Amygdala (tissue), 56 donors: ENCODE measurements at regions not wholly inside any gene's neighbourhood (a gene's known extent, or its start where the extent isn't known, plus 50 kb on each side); places are given as distances from the start of the nearest gene placed in this dataset.
"Not testable (repeated sequence)": the region's sequence is repeated elsewhere in the genome, so short reads cannot be mapped to it uniquely, and the experiment has no call there.

Source experiments
- DNase-seq, 56 donors: peaks; one replicate each; lab custom pipeline; 2025; lab: John Stamatoyannopoulos, UW

DNA sequence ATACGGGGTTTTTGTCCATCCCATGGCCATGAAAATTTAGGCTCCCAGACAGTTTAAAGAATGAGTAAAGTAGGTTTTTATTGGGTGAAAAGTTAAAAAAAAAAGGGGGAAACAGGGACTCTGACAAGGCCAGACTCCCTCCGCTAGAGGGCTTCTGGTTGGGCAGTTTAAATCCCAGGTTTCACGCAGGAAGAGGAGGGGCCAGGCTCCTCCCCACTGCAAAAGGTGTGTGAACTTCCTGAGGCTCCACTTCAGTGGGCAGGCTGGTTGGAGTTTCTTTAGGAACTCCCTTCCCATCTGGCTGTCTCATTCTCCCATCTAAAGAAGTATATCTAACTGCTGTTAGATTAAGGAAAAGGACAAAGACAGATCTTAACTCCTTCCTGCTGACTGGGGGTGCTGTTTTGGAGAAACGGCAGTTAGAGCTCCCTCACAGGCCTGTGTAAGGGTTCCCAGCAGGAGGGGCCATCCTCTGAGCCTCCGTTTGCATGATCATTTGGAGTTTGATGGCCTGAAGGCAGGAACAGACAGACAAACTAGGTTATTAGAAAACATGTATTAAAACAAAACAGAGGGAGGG lies 1160.7 kb downstream of the CNTNAP5 start:
- no peak for DNase-seq

DNA sequence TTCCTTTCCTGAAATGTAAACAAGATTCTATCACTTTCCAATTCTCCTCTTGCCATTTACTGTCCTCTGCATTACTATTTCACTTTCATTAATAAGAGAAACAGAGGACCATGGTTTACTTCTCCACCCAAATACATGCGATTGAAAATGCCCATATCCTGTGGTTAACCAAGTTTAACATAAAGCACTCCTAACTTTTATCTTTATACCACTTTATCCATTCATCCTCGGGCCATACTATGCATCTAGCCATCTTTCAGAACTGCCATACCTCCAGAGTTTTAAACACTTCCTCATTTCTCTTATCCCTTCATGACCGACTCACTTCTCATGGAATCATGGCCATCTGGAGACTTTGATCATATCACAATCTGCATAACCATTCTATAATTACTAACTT lies 1182.3 kb downstream of the CNTNAP5 start:
- no peak for DNase-seq

DNA sequence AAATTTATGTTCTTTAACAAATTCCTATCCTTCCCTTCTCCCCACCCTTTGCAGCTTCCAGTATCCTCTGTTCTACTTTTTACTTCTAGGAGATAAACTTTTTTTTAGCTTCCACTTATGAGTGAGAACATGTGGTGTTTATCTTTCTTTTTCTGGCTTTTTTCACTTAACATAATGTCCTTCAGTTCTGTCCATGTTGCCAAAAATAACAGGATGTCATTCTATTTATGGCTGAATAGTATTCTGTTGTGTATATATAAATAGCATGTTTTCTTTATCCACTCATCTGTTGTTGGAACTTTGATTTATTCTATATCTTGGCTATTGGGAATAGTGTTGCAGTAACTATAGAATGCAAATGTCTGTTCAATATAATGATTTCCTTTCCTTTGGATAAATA lies 1191.2 kb downstream of the CNTNAP5 start:
- DNase-seq = no peak

DNA sequence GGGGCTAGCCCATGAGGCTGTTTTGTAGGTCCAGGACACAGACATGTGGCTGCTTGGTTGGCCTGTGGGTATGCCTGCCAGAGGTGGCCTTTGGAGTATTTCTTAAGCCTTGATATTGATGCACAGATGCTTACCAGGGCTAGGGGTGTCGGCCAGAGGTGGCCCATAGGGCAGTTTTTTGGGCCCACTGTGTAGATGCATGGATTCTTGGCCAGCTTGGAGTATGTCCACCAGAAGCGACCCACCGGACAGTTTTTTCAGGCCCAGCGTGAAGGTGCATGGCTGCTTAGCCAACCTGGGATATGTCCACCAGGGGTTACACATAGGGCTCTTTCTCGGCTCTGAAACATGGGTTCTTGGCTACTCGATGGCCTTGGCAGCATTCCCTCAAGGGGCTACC lies 1199.1 kb downstream of the CNTNAP5 start:
- no peak for DNase-seq

DNA sequence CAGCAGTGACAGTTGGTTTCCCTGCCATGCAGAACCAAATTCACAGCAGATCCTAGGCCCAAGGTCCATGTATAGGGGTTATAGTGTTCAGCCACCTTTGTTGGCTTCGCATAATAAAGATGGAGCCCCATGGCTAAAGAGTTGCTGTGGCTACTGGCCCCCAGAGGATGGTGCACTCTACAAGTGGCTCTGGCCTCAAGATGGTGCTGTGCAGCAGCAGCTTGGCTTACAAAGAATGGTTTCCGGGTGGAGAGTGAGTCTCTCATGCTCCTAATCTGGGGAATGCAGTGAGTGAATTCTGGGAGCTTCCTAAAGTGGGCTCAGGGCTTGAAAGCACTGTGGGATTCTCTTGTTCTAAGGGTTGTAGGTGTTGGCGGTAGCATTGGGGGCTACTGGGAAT lies 1199.7 kb downstream of the CNTNAP5 start:
- DNase-seq = no peak

DNA sequence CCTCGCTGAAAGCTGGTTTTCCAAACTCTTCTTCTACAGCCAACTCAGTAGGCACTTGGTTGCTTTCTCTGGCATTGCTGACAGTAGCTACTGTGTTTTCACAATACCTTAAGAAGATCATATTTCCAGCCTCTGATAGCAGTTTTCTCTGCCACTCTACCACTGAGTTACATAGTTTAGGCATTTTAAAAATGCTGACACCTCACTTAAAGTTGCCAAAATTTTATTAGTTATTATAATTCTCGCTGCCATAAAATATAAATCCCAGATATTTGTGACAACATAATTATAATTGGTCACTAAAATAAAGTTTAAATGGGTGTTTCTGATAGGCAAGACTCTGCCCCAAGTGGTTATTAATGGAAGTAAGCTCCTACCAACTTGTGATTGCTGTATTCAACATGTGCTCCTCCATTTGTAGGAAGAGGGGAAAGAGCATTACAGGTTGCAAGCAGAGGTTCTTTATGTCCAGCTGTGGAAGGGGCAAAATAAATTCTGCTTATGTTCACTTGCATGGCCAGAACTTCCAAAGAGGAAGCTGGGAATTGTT lies 1202.8 kb downstream of the CNTNAP5 start:
- no peak for DNase-seq

DNA sequence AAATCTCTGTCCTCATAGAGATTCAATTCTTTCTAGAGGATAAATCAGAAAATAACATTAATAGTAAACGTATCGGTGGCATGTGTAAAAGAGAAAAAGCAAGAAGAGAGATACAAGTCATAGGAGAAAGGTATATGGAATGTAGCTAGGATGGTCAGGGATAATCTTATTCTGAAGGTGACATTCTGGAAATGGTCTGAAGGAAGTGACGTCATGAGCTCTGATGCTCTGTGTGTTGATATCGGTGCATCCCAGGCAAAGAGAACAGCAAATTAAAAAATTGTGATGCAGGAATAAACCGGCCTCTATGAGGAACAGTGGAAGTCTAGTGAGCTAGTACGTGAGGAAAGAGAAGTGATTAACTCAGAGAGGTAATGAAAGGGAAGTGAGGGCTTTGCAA lies 1215.8 kb downstream of the CNTNAP5 start:
- no peak for DNase-seq

DNA sequence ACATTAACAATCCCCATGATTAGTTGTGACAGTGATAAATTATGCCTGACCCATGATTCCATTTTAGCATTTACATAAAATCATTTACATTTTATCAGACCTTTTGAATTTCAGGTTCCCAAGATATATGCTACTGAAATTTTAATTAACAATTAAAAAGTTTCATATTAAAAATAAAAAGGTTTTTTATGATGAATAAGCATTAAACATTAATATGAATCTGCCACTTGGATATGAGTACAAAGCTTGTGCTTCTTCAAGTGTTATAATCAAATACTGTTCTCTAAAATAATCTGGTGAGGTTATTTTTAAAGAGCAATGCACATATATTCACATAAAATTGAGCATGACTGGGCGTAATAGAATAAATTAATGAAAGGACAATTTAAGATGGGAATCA lies 1218.0 kb downstream of the CNTNAP5 start:
- DNase-seq = no peak

DNA sequence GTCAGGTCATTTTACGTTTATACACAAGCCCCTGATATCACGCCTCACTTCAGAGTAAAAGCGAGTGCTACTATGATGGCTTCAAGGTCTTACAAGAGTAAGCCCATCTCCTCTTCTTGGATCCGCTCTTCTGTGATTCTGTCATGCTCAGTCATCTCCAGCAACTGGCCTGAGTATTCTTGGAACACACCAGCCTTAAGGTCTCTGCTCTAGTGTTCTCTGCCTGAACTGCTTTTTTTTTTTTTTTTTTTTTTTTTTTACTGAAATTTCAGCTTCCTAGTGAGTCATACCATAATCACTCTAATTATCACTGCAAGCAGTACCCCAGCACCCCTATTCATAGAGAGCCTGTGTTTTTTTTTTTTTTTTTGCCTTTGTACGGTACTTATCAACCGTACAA lies 1228.9 kb downstream of the CNTNAP5 start:
- no peak for DNase-seq

DNA sequence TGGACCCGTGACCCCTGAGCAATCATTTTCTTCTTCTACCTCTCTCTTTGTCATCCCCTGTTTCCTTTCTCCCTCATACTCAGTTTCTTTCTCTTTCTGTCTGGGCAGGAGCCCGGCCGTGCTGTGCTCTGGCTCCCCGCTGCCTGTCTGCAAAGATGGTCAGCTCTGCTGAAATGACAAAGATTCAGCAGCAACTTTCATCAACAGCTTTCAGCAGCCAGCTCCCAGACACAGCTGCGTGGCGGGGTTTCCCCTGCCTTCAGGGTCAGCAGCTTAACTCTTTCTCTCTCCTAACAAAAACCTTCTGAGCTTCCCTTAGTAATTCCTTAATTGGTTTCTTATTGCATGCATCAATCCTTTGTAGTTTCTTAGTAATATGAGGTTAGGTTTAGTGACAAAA lies 1234.4 kb downstream of the CNTNAP5 start:
- no peak for DNase-seq

DNA sequence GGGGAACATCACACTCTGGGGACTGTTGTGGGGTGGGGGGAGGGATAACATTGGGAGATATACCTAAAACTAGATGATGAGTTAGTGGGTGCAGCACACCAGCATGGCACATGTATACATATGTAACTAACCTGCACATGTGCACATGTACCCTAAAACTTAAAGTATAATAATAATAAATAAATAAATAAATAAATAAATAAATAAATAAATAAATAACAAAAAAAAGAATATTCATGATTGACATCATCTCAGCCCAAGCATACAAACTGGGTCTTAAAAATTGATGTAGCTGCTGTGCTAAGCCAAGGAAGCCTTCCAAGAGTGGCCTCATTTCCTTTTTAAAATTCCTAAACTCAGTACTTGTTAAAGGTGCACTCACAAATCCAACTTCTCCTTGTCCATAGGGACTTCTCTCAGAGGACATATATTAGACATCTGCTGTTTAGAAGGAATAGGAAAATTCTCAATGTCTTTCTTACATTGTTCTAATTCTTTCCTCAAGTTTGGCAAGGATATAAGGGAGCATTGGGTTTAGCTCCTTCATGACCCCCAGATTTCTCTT lies 1235.4 kb downstream of the CNTNAP5 start:
- not testable (repeated sequence) for DNase-seq

DNA sequence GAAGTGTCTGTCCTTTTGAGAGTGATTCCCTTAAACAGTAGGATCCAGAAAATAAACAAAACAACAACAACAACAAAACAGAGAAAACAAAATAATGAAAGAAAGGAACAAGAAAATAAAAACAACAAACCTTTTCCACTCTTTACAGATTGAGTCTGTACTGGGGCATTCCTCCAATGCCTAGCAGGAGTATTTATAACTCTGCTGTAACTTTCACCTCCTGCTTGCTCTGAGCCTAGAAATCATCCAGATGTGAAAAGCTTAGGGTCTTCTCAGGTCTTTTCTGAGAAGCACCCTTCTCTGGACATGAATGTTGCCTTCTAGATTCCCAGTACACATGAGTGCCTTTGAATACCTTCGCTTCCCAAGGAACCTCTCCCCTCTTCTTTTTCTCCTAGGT lies 1239.4 kb downstream of the CNTNAP5 start:
- no peak for DNase-seq

DNA sequence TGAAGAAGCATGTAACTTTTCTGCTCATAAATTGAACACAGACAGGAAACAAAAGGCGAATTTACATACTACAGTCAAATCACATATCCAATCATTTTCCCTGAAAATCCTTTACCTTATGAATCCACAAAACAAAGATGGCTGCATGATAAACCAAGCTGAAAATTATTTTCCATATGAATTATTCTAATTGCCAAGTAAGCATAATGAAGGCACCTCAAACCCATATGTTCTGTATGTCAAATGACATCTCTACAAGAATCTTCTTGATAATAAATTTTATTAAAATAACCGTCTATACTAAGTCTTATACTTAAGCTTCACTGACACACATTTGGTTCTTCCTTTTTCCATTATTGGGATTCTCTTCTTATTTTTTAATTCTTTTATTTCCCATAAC lies 1242.6 kb downstream of the CNTNAP5 start:
- DNase-seq = no peak

DNA sequence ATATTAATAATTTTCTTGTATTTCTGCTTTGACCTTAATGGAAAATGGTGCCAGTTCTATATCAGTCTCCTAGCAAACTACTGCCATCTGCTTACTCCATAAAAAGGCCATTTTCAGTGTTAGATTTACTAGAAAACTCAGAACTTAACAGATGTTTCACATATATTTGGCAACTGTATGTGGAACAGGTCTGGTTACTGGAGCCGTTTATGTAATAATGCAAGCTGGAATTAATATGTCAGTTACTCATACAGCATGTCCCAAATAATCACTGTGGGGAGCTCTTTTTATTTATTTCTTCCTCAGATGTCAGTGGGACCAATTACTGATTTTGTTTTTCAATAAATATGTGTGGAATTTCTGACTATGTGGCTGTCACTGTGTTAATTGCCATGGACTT lies 1247.6 kb downstream of the CNTNAP5 start:
- no peak for DNase-seq

DNA sequence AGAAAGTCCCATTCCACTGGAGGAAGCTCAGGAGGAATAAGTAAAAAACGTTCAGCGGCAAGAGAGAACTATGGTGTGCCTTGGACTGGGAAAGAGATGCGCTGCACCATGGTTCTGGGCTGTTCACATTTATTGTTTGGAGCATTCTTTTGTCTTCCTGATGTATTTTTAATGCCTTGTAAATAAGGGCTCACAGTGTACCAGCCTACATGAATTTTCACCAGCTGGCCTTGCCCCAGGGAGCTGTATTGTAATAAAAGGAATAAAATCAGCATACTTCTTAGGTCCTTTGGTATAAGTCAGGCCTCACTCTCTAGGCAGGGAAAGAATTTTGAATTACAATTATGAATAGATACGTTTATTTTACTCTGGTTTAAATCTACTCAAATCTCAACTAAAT lies 1249.6 kb downstream of the CNTNAP5 start:
- no peak for DNase-seq

DNA sequence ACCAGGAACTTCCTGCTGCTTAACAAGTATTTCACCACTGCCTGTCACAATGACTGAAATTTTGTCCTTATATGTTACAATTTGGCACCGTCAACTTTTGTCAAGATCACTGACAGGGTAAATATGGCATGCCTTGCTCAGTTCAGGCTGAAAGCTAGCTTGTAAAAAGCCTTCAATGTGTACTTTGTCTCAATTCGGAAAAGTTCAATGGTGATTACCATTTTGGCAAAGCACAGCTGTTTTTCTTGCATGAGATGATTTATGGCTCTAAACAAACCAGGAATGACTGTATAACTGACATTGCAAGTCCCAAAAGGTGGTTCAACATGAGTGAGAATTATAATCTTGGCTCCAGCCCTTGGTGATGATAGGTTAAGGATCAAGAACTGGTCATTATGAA lies 1255.2 kb downstream of the CNTNAP5 start:
- DNase-seq = no peak

DNA sequence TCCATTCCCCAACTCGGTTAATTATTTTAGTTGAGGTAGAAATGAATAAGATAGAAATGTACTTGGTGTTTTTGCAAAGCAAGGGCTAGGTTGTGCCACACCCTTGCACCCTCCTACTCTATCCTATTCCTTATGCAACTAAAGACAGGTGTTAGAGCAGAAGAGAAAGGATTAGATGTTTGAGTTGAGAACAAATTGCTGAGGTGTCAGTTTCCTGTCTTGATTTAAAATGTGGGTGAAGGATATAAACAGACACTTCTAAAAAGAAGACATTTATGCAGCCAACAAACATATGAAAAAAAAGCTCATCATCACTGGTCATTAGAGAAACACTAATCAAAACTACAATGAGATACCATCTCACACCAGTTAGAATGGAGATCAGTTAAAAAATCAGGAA lies 1256.2 kb downstream of the CNTNAP5 start:
- no peak for DNase-seq

DNA sequence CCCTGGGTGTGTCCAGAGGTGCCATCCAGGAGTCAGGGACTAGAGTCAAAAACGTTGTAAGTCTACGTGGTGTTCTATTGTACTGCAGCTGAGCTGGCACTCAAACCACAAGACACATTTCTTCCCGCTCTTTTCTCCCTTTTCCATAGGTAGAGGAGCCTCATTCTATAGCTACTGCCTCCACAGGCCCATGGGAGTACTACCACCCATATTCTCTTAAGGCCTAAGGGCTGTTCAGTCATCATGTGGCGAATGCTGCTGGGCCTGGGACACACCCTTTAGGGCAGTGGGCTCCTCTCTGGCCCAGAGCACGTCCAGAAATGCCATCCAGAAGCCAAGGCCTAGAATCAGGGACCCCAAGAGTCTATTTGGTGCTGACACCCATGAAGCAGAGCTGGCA lies 1271.7 kb downstream of the CNTNAP5 start:
- no peak for DNase-seq

DNA sequence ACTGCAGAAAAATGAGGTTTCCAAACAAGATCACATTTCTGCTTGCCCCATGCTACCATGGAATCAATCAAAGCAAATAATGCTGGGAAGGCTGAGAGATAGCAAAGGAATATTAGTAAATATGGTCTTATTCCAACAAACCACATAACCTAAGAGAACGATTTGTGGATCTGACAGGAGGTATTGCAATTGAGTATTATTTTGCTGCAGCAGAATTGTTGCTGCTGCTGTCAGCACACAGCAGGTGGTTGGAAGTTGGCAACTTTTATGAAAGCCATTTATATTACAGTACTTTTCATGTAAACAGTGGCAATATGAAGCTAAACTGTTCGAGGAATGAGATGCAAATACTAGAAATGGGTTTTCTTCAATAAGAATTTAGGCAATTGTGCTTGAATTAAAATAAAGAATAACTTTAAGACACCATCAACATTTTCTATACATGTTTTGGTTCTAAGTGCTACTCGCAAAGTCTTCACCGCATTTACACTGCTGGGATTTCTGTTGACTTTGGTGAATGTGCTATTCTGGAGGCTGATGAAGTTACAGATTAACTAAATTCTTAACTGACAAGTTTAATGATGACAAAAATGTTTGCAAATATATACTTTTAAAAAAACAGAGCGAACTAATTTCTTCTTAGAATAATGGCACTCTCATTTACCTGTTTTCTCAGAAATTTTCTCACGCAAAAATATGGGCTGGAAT lies 1285.7 kb downstream of the CNTNAP5 start:
- DNase-seq = no peak

DNA sequence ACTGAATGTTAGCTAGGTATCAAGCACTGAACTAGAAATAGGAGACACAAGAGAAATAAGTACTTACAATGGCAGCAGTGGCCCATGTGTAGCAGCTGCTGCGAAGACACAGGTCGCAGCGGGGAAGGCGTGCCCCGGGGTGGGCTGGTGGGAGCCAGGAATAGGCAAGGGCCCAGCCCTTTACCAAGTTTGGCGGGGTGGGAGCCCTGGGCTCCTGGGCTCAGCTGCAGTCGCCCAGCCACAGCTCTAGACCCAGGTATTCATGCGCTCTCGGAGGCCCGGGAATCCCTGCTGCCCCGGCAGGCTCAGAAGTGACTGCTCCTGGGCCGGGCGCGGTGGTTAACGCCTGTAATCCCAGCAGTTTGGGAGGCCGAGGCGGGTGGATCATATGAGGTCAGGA lies 1287.3 kb downstream of the CNTNAP5 start:
- DNase-seq = no peak

DNA sequence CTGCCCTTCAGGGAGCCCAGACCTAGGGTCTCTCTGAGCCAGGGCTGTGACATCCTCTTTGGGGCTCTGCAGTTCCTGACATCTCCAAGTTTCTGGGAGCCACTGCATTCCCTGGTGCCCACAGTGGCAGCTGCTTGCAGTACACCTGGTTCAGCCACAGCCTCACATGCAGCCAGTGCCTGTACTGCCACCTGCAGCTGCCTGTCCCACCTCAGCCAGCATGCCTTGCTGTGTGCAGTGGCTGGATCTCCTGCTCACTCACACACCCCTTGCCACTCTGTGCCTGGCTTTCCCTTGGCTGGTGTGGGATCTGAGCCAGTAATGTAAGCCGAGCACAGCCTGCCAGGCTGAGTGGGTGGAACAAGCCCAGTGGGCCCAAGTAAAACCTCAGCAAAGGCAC lies 1288.7 kb downstream of the CNTNAP5 start:
- no peak for DNase-seq

DNA sequence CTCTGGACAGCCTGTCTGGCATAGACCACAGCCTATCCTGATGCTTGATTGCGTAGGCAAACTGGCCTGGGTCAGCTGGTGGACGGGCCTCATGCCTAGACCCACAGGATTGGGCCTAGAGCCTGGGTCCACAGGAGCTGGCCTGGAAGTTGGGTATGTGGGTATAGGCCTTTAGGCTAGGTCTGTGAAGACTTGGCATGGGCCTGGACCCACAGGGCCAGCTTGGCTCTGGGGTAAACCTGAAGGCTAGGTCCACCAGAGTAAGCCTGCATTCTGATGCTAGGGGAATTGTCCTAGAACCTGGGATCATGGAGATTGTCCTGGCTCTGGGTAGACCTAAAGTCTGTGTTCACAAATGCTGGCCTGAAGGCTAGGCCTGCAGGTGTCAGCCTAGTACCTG lies 1293.7 kb downstream of the CNTNAP5 start:
- no peak for DNase-seq
